Loucy (cell line): ENCODE measurements at regions not wholly inside any gene's neighbourhood (a gene's known extent, or its start where the extent isn't known, plus 50 kb on each side); places are given as distances from the start of the nearest gene placed in this dataset.

Experiments used
- H2AFZ ChIP-seq: fragments of 200-600 bp; sonication (generic); 2 replicates; pipeline ENCODE4 v1.6.0; 2016; ENCODE audit warnings: antibody characterized with exemption, mild to moderate bottlenecking, low read length, moderate library complexity
- H3F3A ChIP-seq: fragments of 200-600 bp; 2 replicates; pipeline ENCODE4 v1.6.0; 2016; ENCODE audit warnings: antibody characterized with exemption, low read depth, mild to moderate bottlenecking
- H3K27me3 ChIP-seq: fragments of 200-600 bp; sonication (generic); 2 replicates; pipeline ENCODE4 v1.6.1; 2014; ENCODE audit warnings: low read length, mild to moderate bottlenecking; ENCODE audit not compliant: insufficient read depth, poor library complexity, severe bottlenecking
- H3K36me3 ChIP-seq: fragments of 200-600 bp; sonication (generic); 2 replicates; pipeline ENCODE4 v1.6.1; 2016; ENCODE audit warnings: low read length; ENCODE audit not compliant: insufficient read depth
- H3K4me1 ChIP-seq: fragments of 200-600 bp; sonication (generic); 2 replicates; pipeline ENCODE4 v1.5.1; 2014; ENCODE audit warnings: low read length, mild to moderate bottlenecking; ENCODE audit not compliant: insufficient read depth, poor library complexity, severe bottlenecking
- H3K4me2 ChIP-seq: fragments of 200-600 bp; sonication (generic); 2 replicates; pipeline ENCODE4 v1.6.0; 2014; ENCODE audit warnings: antibody characterized with exemption, low read length, low read depth, mild to moderate bottlenecking; ENCODE audit not compliant: poor library complexity, severe bottlenecking
- H3K4me3 ChIP-seq: fragments of 200-600 bp; sonication (generic); 2 replicates; pipeline ENCODE4 v1.5.1; 2014; ENCODE audit warnings: low read length, mild to moderate bottlenecking, mixed read lengths; ENCODE audit not compliant: poor library complexity, severe bottlenecking
- H3K79me2 ChIP-seq: fragments of 200-600 bp; sonication (generic); 2 replicates; pipeline ENCODE4 v1.6.1; 2014; ENCODE audit warnings: low read length; ENCODE audit not compliant: insufficient read depth
- H3K9ac ChIP-seq: fragments of 200-600 bp; sonication (generic); 2 replicates; pipeline ENCODE4 v1.6.0; 2014; ENCODE audit warnings: mild to moderate bottlenecking, low read depth, low read length, moderate library complexity; ENCODE audit not compliant: poor library complexity, severe bottlenecking
- H3K9me2 ChIP-seq: fragments of 200-600 bp; sonication (generic); replicated peaks from 2 replicates; pipeline ENCODE4 v1.6.1; 2016; ENCODE audit warnings: low read depth, low read length, mixed read lengths
- H3K9me3 ChIP-seq: fragments of 200-600 bp; sonication (generic); 2 replicates; pipeline ENCODE4 v1.6.1; 2014; ENCODE audit warnings: mild to moderate bottlenecking, antibody characterized with exemption, low read length, low read depth; ENCODE audit not compliant: insufficient read depth
- H4K20me1 ChIP-seq: fragments of 200-600 bp; sonication (generic); 2 replicates; pipeline ENCODE4 v1.6.0; 2014; ENCODE audit warnings: antibody characterized with exemption, low read length, mild to moderate bottlenecking; ENCODE audit not compliant: insufficient read depth, poor library complexity, severe bottlenecking
- EZH2phosphoT487 ChIP-seq: fragments of 200-600 bp; IDR thresholded peaks from 2 replicates; pipeline ENCODE4 v1.6.1; 2018; ENCODE audit warnings: antibody characterized with exemption, mild to moderate bottlenecking, moderate library complexity, borderline replicate concordance
- TF ChIP-seq, protein P1 (sequence below): fragments of 200-600 bp; sonication (generic); conservative IDR thresholded peaks from 2 replicates; pipeline ENCODE4 v1.5.1; 2014; ENCODE audit warnings: mild to moderate bottlenecking, antibody characterized with exemption, low read length

DNA sequence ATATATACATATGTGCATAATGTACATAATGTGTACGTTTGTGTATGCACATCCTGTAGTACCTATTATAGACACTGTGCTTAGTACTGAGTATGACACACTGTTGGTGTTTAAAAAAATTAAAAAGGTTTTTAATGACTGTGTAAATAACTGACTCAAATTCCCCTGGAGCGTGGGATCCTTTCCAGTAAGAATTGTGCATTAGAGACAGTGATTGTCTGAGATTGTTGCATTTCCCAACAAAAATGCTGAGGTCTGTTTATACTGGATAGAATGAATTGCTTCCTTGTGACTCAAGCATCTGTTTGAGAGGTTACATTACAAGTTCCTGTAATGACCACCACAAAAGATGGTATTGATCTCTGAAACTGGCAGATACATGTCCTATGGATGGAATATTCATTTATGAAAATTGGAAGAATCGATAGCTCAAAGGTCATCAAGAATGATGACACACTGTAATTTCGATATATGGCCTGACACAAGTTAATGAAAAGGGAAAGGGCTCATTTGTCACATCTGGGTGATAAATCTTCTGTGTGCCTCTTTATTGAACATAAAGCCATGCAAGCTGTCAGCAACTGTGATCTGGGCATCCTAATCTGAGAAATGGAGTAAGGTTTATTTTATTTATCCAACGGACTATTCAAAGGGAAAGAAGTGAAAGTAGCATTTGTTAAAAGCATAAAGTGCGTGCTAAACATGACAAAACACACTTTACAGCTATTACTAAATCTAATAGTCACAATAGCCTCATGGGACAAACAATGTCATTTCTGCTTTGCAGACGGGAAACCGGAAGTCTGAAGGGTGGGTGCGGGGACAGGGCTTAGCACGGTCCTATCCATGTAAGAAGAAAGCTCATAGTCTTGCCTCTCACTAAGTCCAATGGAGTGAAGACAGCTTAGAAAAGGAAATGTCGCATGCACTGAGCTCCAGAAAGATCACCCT, 228.8 kb downstream of the CDH11 start:
- H4K20me1 ChIP-seq, result no peaks in the 10 kb centered on the region
- no peak for TF ChIP-seq EZH2phosphoT487
- no peaks in the 10 kb centered on the region for H3K36me3 ChIP-seq
- H3K27me3 ChIP-seq, result no peaks in the 10 kb centered on the region
- no peaks in the 10 kb centered on the region for H3K4me1 ChIP-seq
- no peak overlapping the region for H2AFZ ChIP-seq
- no peak overlapping the region for H3K4me3 ChIP-seq
- H3F3A ChIP-seq, result no peaks in the 10 kb centered on the region
- no peak overlapping the region for H3K9ac ChIP-seq
- H3K9me3 ChIP-seq, result no peaks in the 10 kb centered on the region
- no peak overlapping the region for H3K4me2 ChIP-seq
- H3K9me2 ChIP-seq, result no peaks in the 10 kb centered on the region
- H3K79me2 ChIP-seq, result no peaks in the 10 kb centered on the region

DNA sequence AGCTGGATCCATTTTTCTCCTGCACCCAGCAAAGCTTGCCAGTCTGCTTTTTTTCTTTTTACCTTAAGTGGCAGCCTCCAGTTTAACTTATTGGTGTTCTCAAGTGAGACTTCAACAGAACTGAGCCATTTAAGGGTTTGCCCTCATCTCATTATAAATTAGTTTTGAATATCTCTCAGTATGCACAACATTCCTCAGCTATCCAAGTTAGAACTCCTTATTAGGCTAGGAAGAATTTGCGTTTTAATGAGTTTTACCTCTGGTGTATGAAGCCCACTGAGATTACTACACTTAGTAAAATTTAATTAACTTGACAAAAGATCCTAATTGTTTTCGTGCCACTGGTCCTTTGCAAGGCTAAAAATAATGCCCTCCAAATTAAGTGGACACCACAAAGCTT, 232.4 kb downstream of the CDH11 start:
- Histone ChIP-seq H3K36me3 (no peaks in the 10 kb centered on the region), H3K4me2 (no peak overlapping the region), H3K79me2 (no peaks in the 10 kb centered on the region)

DNA sequence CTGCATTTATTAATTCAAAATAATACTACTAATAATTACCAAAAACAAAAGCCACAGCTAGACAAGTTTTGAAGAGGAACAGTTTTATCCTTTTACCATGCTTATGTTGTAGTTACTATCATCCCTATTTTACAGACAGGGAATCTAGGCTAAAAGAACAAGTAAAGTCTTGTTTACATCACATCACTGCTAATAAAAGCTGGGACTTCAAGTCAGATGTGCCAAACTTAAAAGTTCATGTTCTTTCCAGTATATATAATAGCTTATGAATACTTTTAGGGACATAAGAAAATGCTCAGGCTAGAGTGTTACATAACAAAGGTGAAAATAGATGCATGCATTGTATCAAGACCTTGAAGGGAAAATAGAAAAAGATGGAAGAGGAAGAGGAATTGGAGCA, 234.2 kb downstream of the CDH11 start:
- no peaks in the 10 kb centered on the region for H3F3A ChIP-seq
- no peak overlapping the region for H3K9ac ChIP-seq
- no peak for TF ChIP-seq EZH2phosphoT487
- TF ChIP-seq, protein P1, sequence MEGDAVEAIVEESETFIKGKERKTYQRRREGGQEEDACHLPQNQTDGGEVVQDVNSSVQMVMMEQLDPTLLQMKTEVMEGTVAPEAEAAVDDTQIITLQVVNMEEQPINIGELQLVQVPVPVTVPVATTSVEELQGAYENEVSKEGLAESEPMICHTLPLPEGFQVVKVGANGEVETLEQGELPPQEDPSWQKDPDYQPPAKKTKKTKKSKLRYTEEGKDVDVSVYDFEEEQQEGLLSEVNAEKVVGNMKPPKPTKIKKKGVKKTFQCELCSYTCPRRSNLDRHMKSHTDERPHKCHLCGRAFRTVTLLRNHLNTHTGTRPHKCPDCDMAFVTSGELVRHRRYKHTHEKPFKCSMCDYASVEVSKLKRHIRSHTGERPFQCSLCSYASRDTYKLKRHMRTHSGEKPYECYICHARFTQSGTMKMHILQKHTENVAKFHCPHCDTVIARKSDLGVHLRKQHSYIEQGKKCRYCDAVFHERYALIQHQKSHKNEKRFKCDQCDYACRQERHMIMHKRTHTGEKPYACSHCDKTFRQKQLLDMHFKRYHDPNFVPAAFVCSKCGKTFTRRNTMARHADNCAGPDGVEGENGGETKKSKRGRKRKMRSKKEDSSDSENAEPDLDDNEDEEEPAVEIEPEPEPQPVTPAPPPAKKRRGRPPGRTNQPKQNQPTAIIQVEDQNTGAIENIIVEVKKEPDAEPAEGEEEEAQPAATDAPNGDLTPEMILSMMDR, result no peak
- H3K4me3 ChIP-seq, result no peak overlapping the region
- no peaks in the 10 kb centered on the region for H3K9me2 ChIP-seq
- no peaks in the 10 kb centered on the region for H4K20me1 ChIP-seq
- no peak overlapping the region for H2AFZ ChIP-seq
- no peaks in the 10 kb centered on the region for H3K36me3 ChIP-seq
- no peaks in the 10 kb centered on the region for H3K9me3 ChIP-seq
- H3K4me2 ChIP-seq, result no peak overlapping the region
- H3K27me3 ChIP-seq, result no peaks in the 10 kb centered on the region
- no peaks in the 10 kb centered on the region for H3K79me2 ChIP-seq
- no peaks in the 10 kb centered on the region for H3K4me1 ChIP-seq

More for the DNA sequence above, 232.4 kb downstream of the CDH11 start:
- Histone ChIP-seq H3K27me3 (no peaks in the 10 kb centered on the region), H3K9ac (no peak overlapping the region), H3K4me1 (no peaks in the 10 kb centered on the region), H3K9me3 (no peaks in the 10 kb centered on the region), H3K4me3 (no peak overlapping the region), H3K9me2 (no peaks in the 10 kb centered on the region), H2AFZ (no peak overlapping the region), H4K20me1 (no peaks in the 10 kb centered on the region), H3F3A (no peaks in the 10 kb centered on the region)
- TF ChIP-seq, protein P1, result no peak
- no peak for TF ChIP-seq EZH2phosphoT487
